ENCODE measurements at regions not wholly inside any gene's neighbourhood (a gene's known extent, or its start where the extent isn't known, plus 50 kb on each side); places are given as distances from the start of the nearest gene placed in this dataset.

- 64 to 79% (median 75%) methylated on average over 3 of the region's 3 CpGs for WGBS, 5 donors
- Histone ChIP-seq H3K4me1 (no peaks in the 10 kb centered on the region), H3K27me3 (no peaks in the 10 kb centered on the region), H3K27ac (no peak overlapping the region), H3K36me3 (no peaks in the 10 kb centered on the region), H3K4me3 (no peak overlapping the region), H3K9me3 (no peaks in the 10 kb centered on the region)
- TF ChIP-seq POLR2AphosphoS5 (IDR thresholded peaks at IDR 0.05) (no peak), CTCF (IDR thresholded peaks at IDR 0.05) (no peak), POLR2A (IDR thresholded peaks at IDR 0.05) (no peak), EP300 (IDR thresholded peaks at IDR 0.05) (no peak)
- intact Hi-C loops (cut with DNase I; ENCODE audit: low total_unique reads): no loop called here
- no peak for DNase-seq
Observed at GRCh38 chr1:233512538-233512937, 101.4 kb upstream of the KCNK1 start.

DNA sequence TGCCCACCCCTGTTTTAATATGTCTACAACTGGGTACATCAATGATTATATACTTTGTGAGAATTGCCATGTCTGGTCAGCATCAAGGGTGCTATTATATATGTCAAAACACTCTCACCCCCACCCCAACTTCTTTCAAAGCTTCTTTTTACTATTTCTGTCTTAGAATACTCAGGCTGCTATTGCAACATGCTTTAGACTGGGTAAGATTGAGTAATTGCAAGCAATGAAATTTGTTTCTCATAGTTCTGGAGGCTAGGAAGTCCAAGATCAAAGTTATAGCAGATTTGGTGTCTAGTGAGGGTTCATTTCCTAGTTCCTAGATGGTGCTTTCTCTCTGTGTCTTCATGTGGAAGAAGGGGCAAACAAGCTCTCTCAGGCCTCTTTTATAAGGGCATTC, 100.5 kb upstream of the KCNK1 start:
- intact Hi-C loops (cut with DNase I; ENCODE audit: low total_unique reads): no loop called here

DNA sequence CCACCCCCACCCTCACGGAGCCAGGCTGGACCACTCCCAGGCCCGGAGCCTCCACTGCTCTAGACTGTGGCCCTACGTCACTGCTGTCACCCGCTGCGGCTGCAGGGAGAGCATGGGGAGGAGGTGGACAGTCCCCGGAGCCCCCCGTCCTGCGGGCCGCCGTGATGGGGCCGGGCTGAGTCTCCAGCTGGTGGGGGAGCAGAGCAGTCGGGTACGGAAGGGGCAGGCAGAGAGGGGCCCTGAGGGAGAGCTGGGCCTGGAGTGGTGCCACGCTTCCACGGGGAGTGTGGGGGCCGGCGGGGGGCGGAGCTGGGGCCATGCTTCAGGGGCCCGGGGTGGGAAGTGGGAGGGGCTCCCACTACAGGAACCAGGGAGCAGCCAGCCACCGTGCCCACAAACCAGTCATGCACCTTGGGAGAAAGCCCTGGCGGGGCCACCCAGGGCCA, 98.9 kb upstream of the KCNK1 start:
- no peak for TF ChIP-seq CTCF (IDR thresholded peaks at IDR 0.05)
- TF ChIP-seq POLR2AphosphoS5 (IDR thresholded peaks at IDR 0.05): no peak
- TF ChIP-seq EP300 (IDR thresholded peaks at IDR 0.05): no peak
- no peak for TF ChIP-seq POLR2A (IDR thresholded peaks at IDR 0.05)
- intact Hi-C loops (cut with DNase I; ENCODE audit: low total_unique reads): no loop called here
- H3K36me3 ChIP-seq: no peaks in the 10 kb centered on the region

More for the DNA sequence above, 100.5 kb upstream of the KCNK1 start:
- no peak for DNase-seq
- Histone ChIP-seq H3K4me3 (no peak overlapping the region), H3K36me3 (no peaks in the 10 kb centered on the region), H3K4me1 (no peaks in the 10 kb centered on the region), H3K27ac (no peak overlapping the region), H3K9me3 (no peaks in the 10 kb centered on the region), H3K27me3 (no peaks in the 10 kb centered on the region)
- TF ChIP-seq POLR2A (IDR thresholded peaks at IDR 0.05) (no peak), CTCF (IDR thresholded peaks at IDR 0.05) (no peak), EP300 (IDR thresholded peaks at IDR 0.05) (no peak), POLR2AphosphoS5 (IDR thresholded peaks at IDR 0.05) (no peak)

GRCh38 chr1:233516732-233517131, 97.2 kb upstream of the KCNK1 start:
- 65 to 88% (median 81%) methylated on average over 5 to 9 of the region's 9 CpGs for WGBS, 5 donors
- Histone ChIP-seq H3K27me3 (no peaks in the 10 kb centered on the region), H3K36me3 (no peaks in the 10 kb centered on the region), H3K4me1 (no peaks in the 10 kb centered on the region), H3K9me3 (no peaks in the 10 kb centered on the region), H3K4me3 (no peak overlapping the region), H3K27ac (no peak overlapping the region)
- DNase-seq: no peak
- intact Hi-C loops (cut with DNase I; ENCODE audit: low total_unique reads): no loop called here
- no peak for TF ChIP-seq CTCF (IDR thresholded peaks at IDR 0.05)
- TF ChIP-seq POLR2A (IDR thresholded peaks at IDR 0.05): no peak
- no peak for TF ChIP-seq EP300 (IDR thresholded peaks at IDR 0.05)
- no peak for TF ChIP-seq POLR2AphosphoS5 (IDR thresholded peaks at IDR 0.05)

More for the DNA sequence above, 98.9 kb upstream of the KCNK1 start:
- no peak for DNase-seq
- H3K27ac ChIP-seq: no peak overlapping the region
- no peaks in the 10 kb centered on the region for H3K4me1 ChIP-seq
- no peak overlapping the region for H3K4me3 ChIP-seq
- 91 to 96% (median 93%) methylated on average over 14 to 21 of the region's 21 CpGs for WGBS, 5 donors
- no peaks in the 10 kb centered on the region for H3K27me3 ChIP-seq
- H3K9me3 ChIP-seq: no peaks in the 10 kb centered on the region
